ENCODE measurements at regions not wholly inside any gene's neighbourhood (a gene's known extent, or its start where the extent isn't known, plus 50 kb on each side); places are given as distances from the start of the nearest gene placed in this dataset.
"Not testable (repeated sequence)": the region's sequence is repeated elsewhere in the genome, so short reads cannot be mapped to it uniquely, and the experiment has no call there.

GRCh38 chr2:103402336-103402735, 640.5 kb downstream of the TMEM182 start:
- H3K27me3 ChIP-seq (ENCODE audit: control insufficient read depth, insufficient read depth, low read length): no peaks in the 10 kb centered on the region
- H3K36me3 ChIP-seq (ENCODE audit: control insufficient read depth, insufficient read depth, low read length): no peaks in the 10 kb centered on the region
- H3K4me3 ChIP-seq (ENCODE audit: low read depth, low read length): no peak overlapping the region
- no peak for DNase-seq (ENCODE audit: low read depth)
- no peak for FAIRE-seq
- no peak for TF ChIP-seq CTCF (IDR thresholded peaks at IDR 0.05; ENCODE audit: insufficient read depth, low read length, severe bottlenecking)

- no peak overlapping the region for H3K4me3 ChIP-seq (ENCODE audit: low read depth, low read length)
- peak; percentile 29 for DNase-seq (ENCODE audit: low read depth)
- TF ChIP-seq CTCF (IDR thresholded peaks at IDR 0.05; ENCODE audit: insufficient read depth, low read length, severe bottlenecking): no peak
- FAIRE-seq: no peak
- H3K36me3 ChIP-seq (ENCODE audit: control insufficient read depth, insufficient read depth, low read length): no peaks in the 10 kb centered on the region
- no peaks in the 10 kb centered on the region for H3K27me3 ChIP-seq (ENCODE audit: control insufficient read depth, insufficient read depth, low read length)
Measured at GRCh38 chr2:103402944-103403343, 641.1 kb downstream of the TMEM182 start.

GRCh38 chr2:103403388-103403787, 641.6 kb downstream of the TMEM182 start:
- DNase-seq (ENCODE audit: low read depth); FAIRE-seq; H3K36me3 ChIP-seq (ENCODE audit: control insufficient read depth, insufficient read depth, low read length); H3K4me3 ChIP-seq (ENCODE audit: low read depth, low read length); H3K27me3 ChIP-seq (ENCODE audit: control insufficient read depth, insufficient read depth, low read length): not testable (repeated sequence)

- DNase-seq (ENCODE audit: low read depth): no peak
- H3K4me3 ChIP-seq (ENCODE audit: low read depth, low read length): no peak overlapping the region
- H3K36me3 ChIP-seq (ENCODE audit: control insufficient read depth, insufficient read depth, low read length): no peaks in the 10 kb centered on the region
- FAIRE-seq: peak; percentile 55
- no peak for TF ChIP-seq CTCF (IDR thresholded peaks at IDR 0.05; ENCODE audit: insufficient read depth, low read length, severe bottlenecking)
- H3K27me3 ChIP-seq (ENCODE audit: control insufficient read depth, insufficient read depth, low read length): no peaks in the 10 kb centered on the region
Measured at GRCh38 chr2:103410221-103410620, 648.4 kb downstream of the TMEM182 start.

- no peak for DNase-seq (ENCODE audit: low read depth)
- Histone ChIP-seq H3K27me3 (ENCODE audit: control insufficient read depth, insufficient read depth, low read length) (no peaks in the 10 kb centered on the region), H3K4me3 (ENCODE audit: low read depth, low read length) (no peak overlapping the region), H3K36me3 (ENCODE audit: control insufficient read depth, insufficient read depth, low read length) (no peaks in the 10 kb centered on the region)
- no peak for TF ChIP-seq CTCF (IDR thresholded peaks at IDR 0.05; ENCODE audit: insufficient read depth, low read length, severe bottlenecking)
- no peak for FAIRE-seq
Measured at GRCh38 chr2:103419506-103419905, 657.7 kb downstream of the TMEM182 start.

- Histone ChIP-seq H3K36me3 (ENCODE audit: control insufficient read depth, insufficient read depth, low read length) (no peaks in the 10 kb centered on the region), H3K4me3 (ENCODE audit: low read depth, low read length) (no peak overlapping the region), H3K27me3 (ENCODE audit: control insufficient read depth, insufficient read depth, low read length) (no peaks in the 10 kb centered on the region)
- DNase-seq (ENCODE audit: low read depth) (no peak), FAIRE-seq (no peak)
- TF ChIP-seq CTCF (IDR thresholded peaks at IDR 0.05; ENCODE audit: insufficient read depth, low read length, severe bottlenecking): no peak
Measured at GRCh38 chr2:103423100-103423499, 661.3 kb downstream of the TMEM182 start.

Data from bronchial epithelial cell (primary cell).